NCI-H146 treated with DMSO at 0.1 percent for 48 hours (cell line): ENCODE measurements at regions not wholly inside any gene's neighbourhood (a gene's known extent, or its start where the extent isn't known, plus 50 kb on each side); places are given as distances from the start of the nearest gene placed in this dataset.

Experiments
- DNase-seq: peaks from one replicate; lab custom pipeline; 2025; ENCODE audit not compliant: unreplicated experiment; lab: John Stamatoyannopoulos, UW

- DNase-seq: no peak
Measured at GRCh38 chr2:20111311-20112131, 60.1 kb upstream of the LAPTM4A start.

GRCh38 chr2:20110876-20111275 lies 59.4 kb upstream of the LAPTM4A start:
- DNase-seq: peak; percentile 44

- no peak for DNase-seq
Measured at GRCh38 chr2:20110383-20110782, 59.0 kb upstream of the LAPTM4A start.

GRCh38 chr2:20108655-20109396 lies 57.4 kb upstream of the LAPTM4A start:
- DNase-seq: no peak

GRCh38 chr2:20107776-20108175 lies 56.3 kb upstream of the LAPTM4A start:
- no peak for DNase-seq

- no peak for DNase-seq
Measured at GRCh38 chr2:20107352-20107751, 55.9 kb upstream of the LAPTM4A start.

- DNase-seq: peak; percentile 27
Measured at GRCh38 chr2:20106746-20107145, 55.3 kb upstream of the LAPTM4A start.

- peak; percentile 18 for DNase-seq
Measured at GRCh38 chr2:20104900-20105545, 53.6 kb upstream of the LAPTM4A start.

GRCh38 chr2:20103530-20103929 lies 52.1 kb upstream of the LAPTM4A start:
- no peak for DNase-seq
